ENCODE measurements at regions not wholly inside any gene's neighbourhood (a gene's known extent, or its start where the extent isn't known, plus 50 kb on each side); places are given as distances from the start of the nearest gene placed in this dataset.

GRCh38 chr5:159702826-159703225 is 213.5 kb upstream of the ADRA1B start:
- H3K4me1 ChIP-seq (ENCODE audit: insufficient read depth, low read length) = peaks cover 6% of the 10 kb centered on the region
- peaks cover 2% of the 10 kb centered on the region for H3K9me3 ChIP-seq (ENCODE audit: low read depth, low read length)
- H3K36me3 ChIP-seq (ENCODE audit: insufficient read depth, low read length) = no peaks in the 10 kb centered on the region
- no peaks in the 10 kb centered on the region for H4K20me1 ChIP-seq (ENCODE audit: insufficient read depth, low read length)
- no peaks in the 10 kb centered on the region for H3K27me3 ChIP-seq (ENCODE audit: insufficient read depth, low read length)
- no peak overlapping the region for H3K4me3 ChIP-seq (ENCODE audit: insufficient read depth, low read length)
- no peak overlapping the region for H2AFZ ChIP-seq (ENCODE audit: low read length)
- no peaks in the 10 kb centered on the region for H3K79me2 ChIP-seq (ENCODE audit: insufficient read depth, low read length)
- DNase-seq (ENCODE audit: insufficient read length, low spot score, missing footprints) = no peak
- no peak overlapping the region for H3K4me2 ChIP-seq (ENCODE audit: insufficient read depth, low read length)
- no peak overlapping the region for H3K27ac ChIP-seq (ENCODE audit: low read depth, low read length)
- no peak for TF ChIP-seq CTCF (IDR thresholded peaks at IDR 0.05; ENCODE audit: extremely low read depth, low read depth, low read length)

- Histone ChIP-seq H3K27ac (ENCODE audit: low read depth, low read length) (no peak overlapping the region), H3K4me3 (ENCODE audit: insufficient read depth, low read length) (no peak overlapping the region), H3K4me2 (ENCODE audit: insufficient read depth, low read length) (no peak overlapping the region), H4K20me1 (ENCODE audit: insufficient read depth, low read length) (no peaks in the 10 kb centered on the region), H3K36me3 (ENCODE audit: insufficient read depth, low read length) (no peaks in the 10 kb centered on the region), H3K27me3 (ENCODE audit: insufficient read depth, low read length) (no peaks in the 10 kb centered on the region), H2AFZ (ENCODE audit: low read length) (peak overlapping the region; percentile 30), H3K9me3 (ENCODE audit: low read depth, low read length) (peaks cover 4% of the 10 kb centered on the region), H3K4me1 (ENCODE audit: insufficient read depth, low read length) (peaks cover 6% of the 10 kb centered on the region), H3K79me2 (ENCODE audit: insufficient read depth, low read length) (no peaks in the 10 kb centered on the region)
- DNase-seq (ENCODE audit: insufficient read length, low spot score, missing footprints) = no peak
- no peak for TF ChIP-seq CTCF (IDR thresholded peaks at IDR 0.05; ENCODE audit: extremely low read depth, low read depth, low read length)
These were observed 212.1 kb upstream of the ADRA1B start for GRCh38 chr5:159704160-159704559.

GRCh38 chr5:159705948-159706347 is 210.3 kb upstream of the ADRA1B start:
- Histone ChIP-seq H2AFZ (ENCODE audit: low read length) (no peak overlapping the region), H3K79me2 (ENCODE audit: insufficient read depth, low read length) (no peaks in the 10 kb centered on the region)
- DNase-seq (ENCODE audit: insufficient read length, low spot score, missing footprints) = no peak

GRCh38 chr5:159708090-159708489 is 208.2 kb upstream of the ADRA1B start:
- no peak overlapping the region for H3K4me2 ChIP-seq (ENCODE audit: insufficient read depth, low read length)
- H3K9me3 ChIP-seq (ENCODE audit: low read depth, low read length) = peaks cover 4% of the 10 kb centered on the region
- no peaks in the 10 kb centered on the region for H3K36me3 ChIP-seq (ENCODE audit: insufficient read depth, low read length)
- H3K79me2 ChIP-seq (ENCODE audit: insufficient read depth, low read length) = no peaks in the 10 kb centered on the region
- H3K4me1 ChIP-seq (ENCODE audit: insufficient read depth, low read length) = peaks cover 6% of the 10 kb centered on the region
- no peaks in the 10 kb centered on the region for H3K27me3 ChIP-seq (ENCODE audit: insufficient read depth, low read length)
- H4K20me1 ChIP-seq (ENCODE audit: insufficient read depth, low read length) = no peaks in the 10 kb centered on the region
- H3K4me3 ChIP-seq (ENCODE audit: insufficient read depth, low read length) = no peak overlapping the region
- no peak for DNase-seq (ENCODE audit: insufficient read length, low spot score, missing footprints)
- H3K27ac ChIP-seq (ENCODE audit: low read depth, low read length) = no peak overlapping the region
- H2AFZ ChIP-seq (ENCODE audit: low read length) = no peak overlapping the region
- no peak for TF ChIP-seq CTCF (IDR thresholded peaks at IDR 0.05; ENCODE audit: extremely low read depth, low read depth, low read length)

More at GRCh38 chr5:159705948-159706347, 210.3 kb upstream of the ADRA1B start:
- TF ChIP-seq CTCF (IDR thresholded peaks at IDR 0.05; ENCODE audit: extremely low read depth, low read depth, low read length) = no peak
- Histone ChIP-seq H3K9me3 (ENCODE audit: low read depth, low read length) (peaks cover 4% of the 10 kb centered on the region), H3K27ac (ENCODE audit: low read depth, low read length) (no peak overlapping the region), H3K4me3 (ENCODE audit: insufficient read depth, low read length) (no peak overlapping the region), H3K4me1 (ENCODE audit: insufficient read depth, low read length) (peaks cover 6% of the 10 kb centered on the region), H3K4me2 (ENCODE audit: insufficient read depth, low read length) (no peak overlapping the region), H3K36me3 (ENCODE audit: insufficient read depth, low read length) (no peaks in the 10 kb centered on the region), H4K20me1 (ENCODE audit: insufficient read depth, low read length) (no peaks in the 10 kb centered on the region), H3K27me3 (ENCODE audit: insufficient read depth, low read length) (no peaks in the 10 kb centered on the region)

Data from osteoblast (primary cell).